Stomach (tissue), 8 donors: ENCODE measurements at regions not wholly inside any gene's neighbourhood (a gene's known extent, or its start where the extent isn't known, plus 50 kb on each side); places are given as distances from the start of the nearest gene placed in this dataset.

Source experiments
- DNase-seq, 2 donors: peaks; one replicate each; pipeline versions ENCODE4 v3.0.0 to v3.0.0-alpha.2; 2013 to 2019
- H3K27ac ChIP-seq, 5 donors: fragments of 200-600 bp in 4 of 5; sonication (generic) in 4 of 5; one replicate each; pipeline ENCODE4 v1.5.1; 2013 to 2019; ENCODE audit warnings: mild to moderate bottlenecking in 1 of 5, moderate library complexity in 1 of 5
- H3K27me3 ChIP-seq, 3 donors: fragments of 200-600 bp; sonication (generic); one replicate each; pipeline ENCODE4 v1.5.1; 2017 to 2019; ENCODE audit warnings: mixed run types in 1 of 3
- H3K36me3 ChIP-seq, 4 donors: fragments of 200-600 bp; sonication (generic); 1 replicate in 3 of 4; 2 replicates in 1 of 4; pipeline ENCODE4 v1.5.1; 2016 to 2019
- H3K4me1 ChIP-seq, 4 donors: fragments of 200-600 bp; sonication (generic); one replicate each; pipeline ENCODE4 v1.5.1; 2016 to 2019
- H3K4me3 ChIP-seq, 4 donors: fragments of 200-600 bp; sonication (generic) in 3 of 4; one replicate each; pipeline ENCODE4 v1.5.1; 2016 to 2019; ENCODE audit warnings: mild to moderate bottlenecking in 1 of 4
- H3K9me3 ChIP-seq, 4 donors: fragments of 200-600 bp; sonication (generic); one replicate each; pipeline ENCODE4 v1.5.1; 2016 to 2019
- CTCF ChIP-seq, 7 experiments: fragments of 450-650 bp in 4 of 7; fragments of 200-600 bp in 3 of 7; sonication (generic) in 3 of 7; IDR thresholded peaks; one replicate each; pipeline ENCODE4 v1.5.1; 2016 to 2019; ENCODE audit warnings: antibody characterized with exemption in 7 of 7, control low read depth in 2 of 7, mild to moderate bottlenecking in 1 of 7
- EP300 ChIP-seq: sonication (generic); formaldehyde crosslinking; IDR thresholded peaks from one replicate; pipeline ENCODE4 v1.6.1; 2017; ENCODE audit warnings: antibody characterized with exemption
- POLR2A ChIP-seq, 4 donors: fragments of 450-650 bp; IDR thresholded peaks; one replicate each; pipeline ENCODE4 v1.6.1; 2016; ENCODE audit warnings: antibody characterized with exemption in 4 of 4, control low read depth in 2 of 4, mild to moderate bottlenecking in 1 of 4, moderate library complexity in 1 of 4
- POLR2AphosphoS5 ChIP-seq, 3 donors: sonication (generic); formaldehyde crosslinking; IDR thresholded peaks; one replicate each; pipeline ENCODE4 v1.6.1; 2016; ENCODE audit warnings: antibody characterized with exemption in 3 of 3
- WGBS, 5 donors: extraction: QIAGEN DNeasy Blood & Tissue Kit in 3 of 5; methylation state at CpG; one replicate each; pipeline versions ENCODE4 v1.1.5 to v1.1.7; 2013 to 2018; 5-methylcytosine and 5-hydroxymethylcytosine counted together
- intact Hi-C: fragments of 100-400 bp; cut with DNase I; formaldehyde crosslinking; loops from one replicate; pipeline ENCODE4 v1.15.1; 2023; ENCODE audit warnings: low total_unique reads
- donor health status: healthy with polysubstance abuse.
- donor health status: Bipolar disorder and iron deficiency.
- donor health status: healthy.

DNA sequence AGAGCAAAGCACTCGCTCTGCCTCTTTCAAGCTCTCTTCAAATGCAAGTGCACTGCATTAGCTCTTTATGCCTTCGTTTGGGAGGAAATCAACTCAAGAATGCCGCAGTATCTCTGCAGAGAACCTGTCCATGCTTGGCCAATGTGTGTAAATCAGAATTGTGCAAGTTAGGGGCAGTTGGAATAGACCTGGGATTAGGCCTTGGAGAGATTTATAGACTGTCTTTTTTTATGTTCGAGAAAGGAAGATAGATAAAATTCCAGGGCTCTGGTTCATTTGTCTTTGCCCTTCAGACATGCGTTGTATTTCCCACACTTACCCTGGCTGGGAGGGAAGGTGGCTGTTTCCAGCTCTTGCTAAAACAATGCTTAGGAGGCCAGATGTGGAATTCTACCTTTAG lies 163.7 kb downstream of the MOBP start:
- H3K27me3 ChIP-seq: no peaks in the 10 kb centered on the region
- no peak for DNase-seq
- WGBS, 5 donors: 29 to 39% (median 35%) methylated on average over 5 of the region's 5 CpGs
- H3K27ac ChIP-seq: no peak overlapping the region
- peaks cover 0 to 9% (median 7%) of the 10 kb centered on the region in 4 donors for H3K9me3 ChIP-seq
- no peaks in the 10 kb centered on the region for H3K36me3 ChIP-seq
- TF ChIP-seq POLR2A (IDR thresholded peaks at IDR 0.05): no peak
- TF ChIP-seq POLR2AphosphoS5 (IDR thresholded peaks at IDR 0.05): no peak
- no peak for TF ChIP-seq EP300
- TF ChIP-seq CTCF (IDR thresholded peaks at IDR 0.05): no peak
- intact Hi-C loops: no loop called here
- no peak overlapping the region for H3K4me3 ChIP-seq
- H3K4me1 ChIP-seq: no peaks in the 10 kb centered on the region

DNA sequence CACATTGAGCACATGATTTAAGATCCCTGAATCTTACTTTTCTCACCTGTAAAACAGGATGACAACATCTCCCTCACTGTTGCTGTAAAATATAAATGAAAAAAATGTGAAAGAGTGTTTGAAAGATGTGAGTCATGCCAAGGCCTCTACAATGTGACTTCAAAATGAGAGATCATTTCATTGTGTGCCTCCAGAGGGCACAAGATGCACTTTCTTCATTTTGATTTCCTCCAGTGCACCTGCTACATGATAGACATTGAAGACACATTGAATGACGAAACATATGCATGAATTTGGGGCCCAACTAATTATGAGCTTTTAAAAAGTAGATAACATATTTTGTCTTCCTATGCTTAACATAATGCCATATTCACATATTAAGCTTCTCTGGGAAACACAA lies 170.3 kb downstream of the MOBP start:
- no peaks in the 10 kb centered on the region for H3K36me3 ChIP-seq
- H3K4me1 ChIP-seq: no peaks in the 10 kb centered on the region
- no peak overlapping the region for H3K27ac ChIP-seq
- WGBS, 5 donors: 70 to 90% (median 78%) methylated on average over 1 of the region's 1 CpG
- H3K27me3 ChIP-seq: no peaks in the 10 kb centered on the region
- no peaks in the 10 kb centered on the region for H3K9me3 ChIP-seq
- no peak overlapping the region for H3K4me3 ChIP-seq
- intact Hi-C loops: no loop called here
- TF ChIP-seq POLR2A (IDR thresholded peaks at IDR 0.05) (no peak), CTCF (IDR thresholded peaks at IDR 0.05) (no peak), POLR2AphosphoS5 (IDR thresholded peaks at IDR 0.05) (no peak), EP300 (no peak)
- DNase-seq: peak in 1 of 2 donors; percentile 11

- H3K4me1 ChIP-seq: no peaks in the 10 kb centered on the region
These were observed 170.8 kb downstream of the MOBP start for GRCh38 chr3:39638301-39638700.

GRCh38 chr3:39639344-39640236 lies 169.8 kb upstream of the MYRIP start:
- H3K27ac ChIP-seq: peak overlapping the region in 1 of 5 donors; percentile 23
- DNase-seq: peak in 1 of 2 donors; percentile 68
- H3K4me1 ChIP-seq: no peaks in the 10 kb centered on the region
- H3K36me3 ChIP-seq: no peaks in the 10 kb centered on the region
- WGBS, 5 donors: 61 to 67% (median 63%) methylated on average over 5 of the region's 5 CpGs
- intact Hi-C loops: no loop called here
- no peak overlapping the region for H3K4me3 ChIP-seq
- no peaks in the 10 kb centered on the region for H3K27me3 ChIP-seq
- H3K9me3 ChIP-seq: no peaks in the 10 kb centered on the region
- TF ChIP-seq CTCF (IDR thresholded peaks at IDR 0.05) (no peak), EP300 (no peak), POLR2AphosphoS5 (IDR thresholded peaks at IDR 0.05) (peak in 1 of 3 donors; percentile 55), POLR2A (IDR thresholded peaks at IDR 0.05) (no peak)

More at GRCh38 chr3:39638301-39638700, 170.8 kb downstream of the MOBP start:
- WGBS, 5 donors: 62 to 76% (median 69%) methylated on average over 6 of the region's 6 CpGs
- intact Hi-C loops: no loop called here
- H3K27me3 ChIP-seq: no peaks in the 10 kb centered on the region
- H3K27ac ChIP-seq: no peak overlapping the region
- no peak for DNase-seq
- no peaks in the 10 kb centered on the region for H3K36me3 ChIP-seq
- no peak overlapping the region for H3K4me3 ChIP-seq
- TF ChIP-seq EP300: no peak
- no peak for TF ChIP-seq CTCF (IDR thresholded peaks at IDR 0.05)
- no peak for TF ChIP-seq POLR2AphosphoS5 (IDR thresholded peaks at IDR 0.05)
- TF ChIP-seq POLR2A (IDR thresholded peaks at IDR 0.05): no peak
- no peaks in the 10 kb centered on the region for H3K9me3 ChIP-seq
